Colon (tissue), 2 donors: ENCODE measurements at regions not wholly inside any gene's neighbourhood (a gene's known extent, or its start where the extent isn't known, plus 50 kb on each side); places are given as distances from the start of the nearest gene placed in this dataset.

ENCODE experiments used
- FAIRE-seq: peaks from 2 replicates; lab custom pipeline; 2012; peaks lifted over from hg19 to GRCh38; lab: Jason Lieb, UNC
- donor health status: control.
- donor health status: control.

DNA sequence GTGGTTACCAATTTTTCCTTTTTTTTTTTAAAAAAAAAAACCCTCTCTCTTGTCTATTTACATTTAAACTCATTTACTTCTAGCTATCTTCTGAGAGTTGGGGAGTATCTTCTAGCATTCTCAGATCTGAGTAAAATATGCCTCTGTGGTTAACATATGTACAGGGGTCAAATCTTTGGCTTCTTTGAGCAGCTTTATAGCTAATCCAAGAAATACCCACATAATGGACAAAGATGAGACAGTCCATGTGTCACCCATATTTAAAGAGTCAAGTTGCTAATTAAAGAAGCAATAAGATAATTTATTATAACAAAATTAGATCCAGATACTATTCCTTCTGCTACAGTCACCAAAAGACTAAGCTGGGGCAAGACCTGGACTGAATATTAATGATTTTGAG is 139.0 kb upstream of the HNRNPA3 start:
- FAIRE-seq: no peak

DNA sequence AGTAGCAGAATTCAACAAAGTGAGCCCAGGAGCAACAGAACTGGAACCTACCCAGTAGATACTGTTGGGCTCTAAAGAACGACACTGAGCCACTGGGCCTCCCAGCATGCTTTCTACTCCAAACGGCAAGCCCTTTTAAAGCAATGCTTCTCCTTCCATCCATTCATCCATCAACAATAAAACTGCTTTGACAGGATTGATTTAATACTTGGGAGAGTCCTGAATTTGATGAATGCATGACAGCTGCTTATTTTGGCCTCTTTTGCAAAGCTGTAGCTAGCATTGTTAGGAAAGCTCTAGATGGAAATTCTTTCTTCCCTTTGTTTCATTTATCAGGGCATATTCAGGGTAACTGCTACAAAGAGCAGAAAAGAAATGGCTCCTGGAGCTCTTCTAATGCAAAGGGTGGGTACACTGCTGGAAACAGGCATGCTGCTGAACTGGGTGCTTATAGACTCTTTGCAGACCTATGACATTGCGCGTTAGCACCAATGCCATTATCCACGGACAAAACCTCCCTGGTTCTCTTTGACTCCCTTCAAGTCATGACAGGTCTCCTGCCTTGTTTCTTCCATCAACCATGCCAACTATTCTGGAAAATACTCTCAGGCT is 138.4 kb upstream of the HNRNPA3 start:
- no peak for FAIRE-seq

DNA sequence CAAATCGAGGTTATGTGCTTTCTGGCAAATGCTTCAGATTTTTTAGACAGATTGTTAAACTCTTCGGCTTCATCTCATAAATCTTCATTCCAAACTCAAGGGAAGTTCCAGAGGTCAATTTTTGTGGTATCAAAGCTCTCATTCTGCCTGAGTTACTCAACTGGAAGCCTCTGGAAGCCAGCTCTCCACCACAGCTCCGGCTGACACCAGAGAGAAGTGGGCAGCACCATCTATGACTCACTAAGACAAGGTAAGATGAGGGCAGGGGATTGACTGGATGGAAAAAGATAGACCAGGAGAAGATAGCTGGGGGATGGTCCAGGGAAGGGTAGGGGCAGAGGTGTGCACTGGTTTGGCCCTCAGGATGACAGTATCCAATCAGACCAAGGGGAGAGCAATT is 137.3 kb upstream of the HNRNPA3 start:
- no peak for FAIRE-seq

DNA sequence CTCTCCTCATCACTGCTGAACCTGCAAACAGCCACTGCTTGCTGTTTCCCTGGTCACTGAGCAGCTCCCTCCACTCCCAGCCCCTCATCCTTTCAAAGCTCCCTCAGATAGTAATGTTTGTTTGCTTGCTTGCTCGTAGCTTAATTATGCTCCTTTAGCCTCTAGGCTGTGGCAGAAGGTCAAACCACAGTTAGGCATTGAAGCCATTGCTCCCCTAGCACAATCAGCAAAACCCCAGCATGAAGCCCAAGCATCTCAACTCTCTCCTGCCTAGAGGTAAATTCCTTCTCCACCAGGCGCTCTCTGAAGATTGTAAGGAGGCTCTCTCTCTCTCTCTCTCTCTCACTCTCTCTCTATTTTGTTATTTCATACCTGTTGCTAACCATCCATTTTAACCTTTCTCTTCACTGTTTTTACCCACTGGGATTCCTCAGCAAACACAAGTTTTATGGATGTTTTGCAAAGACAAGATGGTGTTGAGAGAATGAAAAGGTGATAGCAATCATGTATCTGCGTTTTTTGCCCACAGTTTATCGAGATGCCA is 135.9 kb upstream of the HNRNPA3 start:
- FAIRE-seq: no peak

DNA sequence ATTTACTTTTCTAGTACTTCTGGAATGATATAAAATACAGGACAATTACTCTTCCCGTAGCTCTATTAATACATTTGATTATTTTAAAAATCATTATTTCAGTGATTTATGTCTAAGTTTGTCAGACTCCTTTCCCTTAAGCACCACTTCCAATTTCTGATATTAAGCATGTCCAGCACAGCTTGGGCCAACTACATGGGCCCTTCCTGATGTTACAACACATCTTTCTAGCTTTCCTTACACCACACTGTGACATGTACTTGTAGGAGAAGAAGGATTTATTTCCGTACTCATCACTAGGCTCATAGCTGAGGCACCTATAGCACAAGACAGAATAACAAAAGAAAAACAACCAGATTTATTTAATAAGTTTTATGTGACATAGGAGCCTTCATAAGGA is 134.8 kb upstream of the HNRNPA3 start:
- no peak for FAIRE-seq

DNA sequence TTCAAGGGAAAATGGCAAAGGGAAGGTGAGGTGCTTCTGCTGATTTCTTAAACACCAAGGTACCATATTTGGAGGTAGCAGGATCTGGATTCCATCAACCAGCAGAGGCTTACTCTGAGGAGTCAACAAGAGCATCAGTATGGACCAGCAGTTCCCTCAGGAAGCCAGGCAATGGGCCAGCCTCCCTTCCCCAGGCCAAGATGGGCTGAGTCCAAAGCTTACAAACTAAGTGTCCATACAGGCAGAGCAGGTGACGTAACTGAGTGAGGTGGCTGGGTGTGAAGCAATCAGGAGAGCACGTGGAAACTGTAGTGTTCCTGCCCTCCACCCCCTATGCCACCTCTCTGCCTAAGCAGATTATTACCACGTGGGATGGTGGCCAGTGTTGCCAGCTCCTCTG is 134.2 kb upstream of the HNRNPA3 start:
- no peak for FAIRE-seq

DNA sequence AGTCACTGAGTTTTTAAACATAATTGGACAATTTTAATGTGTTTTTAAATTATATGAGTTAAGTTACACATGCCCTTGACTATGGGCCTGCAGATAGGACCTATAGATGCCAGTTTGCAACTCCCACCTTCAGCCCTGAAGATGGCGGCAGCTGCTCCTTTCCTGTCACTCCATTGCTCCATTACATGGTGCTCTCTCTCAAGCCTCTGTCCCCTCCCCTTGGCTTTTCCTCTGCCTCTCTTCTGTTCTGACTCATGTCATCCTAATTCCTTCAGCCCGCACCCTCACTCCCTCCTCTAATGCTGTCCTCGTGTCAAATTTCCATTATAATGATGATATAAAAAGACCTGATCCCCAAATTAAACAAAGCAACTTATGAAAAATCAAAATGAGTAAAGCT is 133.7 kb upstream of the HNRNPA3 start:
- FAIRE-seq: no peak

DNA sequence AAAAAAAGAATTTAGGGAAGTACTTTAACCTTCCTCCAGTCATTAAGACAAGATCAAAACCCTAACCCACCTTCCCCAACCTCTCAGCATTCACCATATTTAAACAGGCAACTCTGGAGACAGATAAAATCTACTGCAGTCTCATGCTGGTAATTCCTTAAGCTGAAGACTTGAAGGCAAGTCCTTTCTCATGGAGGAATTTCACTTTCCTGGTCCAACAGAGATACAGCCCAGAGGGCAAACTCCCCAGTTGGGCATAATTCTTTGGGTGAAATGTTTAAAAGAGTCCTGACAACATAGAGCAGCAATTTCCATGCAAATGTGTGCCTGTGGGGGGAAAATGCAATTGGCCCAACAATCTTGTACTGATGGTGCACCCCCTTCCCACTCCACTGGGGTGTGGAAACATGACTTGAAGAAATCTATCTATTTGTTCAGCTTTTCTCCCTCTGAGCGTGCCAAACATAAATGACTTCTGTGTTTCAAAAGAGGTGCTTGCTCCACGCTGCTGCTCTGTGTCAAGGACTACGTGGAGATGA is 131.8 kb upstream of the HNRNPA3 start:
- FAIRE-seq: no peak

DNA sequence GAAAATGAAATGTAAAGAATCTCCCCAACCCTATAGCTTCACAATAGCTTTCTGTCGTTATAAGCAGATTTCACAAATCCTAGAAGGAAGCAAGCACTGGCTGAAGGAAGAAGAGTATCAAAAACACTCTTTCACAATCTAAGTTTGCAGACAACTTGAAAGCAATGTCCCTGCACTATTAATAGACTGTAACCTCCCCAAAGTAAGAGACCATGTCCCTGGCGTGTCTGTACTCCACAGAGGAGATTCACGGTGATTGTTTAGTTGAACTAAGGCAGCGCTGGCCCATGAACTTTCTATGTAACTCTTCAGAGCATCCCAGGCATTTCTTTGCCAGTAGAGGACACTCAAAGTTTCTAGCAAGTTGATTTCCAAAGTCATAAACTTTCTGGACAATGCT is 128.0 kb upstream of the HNRNPA3 start:
- no peak for FAIRE-seq

DNA sequence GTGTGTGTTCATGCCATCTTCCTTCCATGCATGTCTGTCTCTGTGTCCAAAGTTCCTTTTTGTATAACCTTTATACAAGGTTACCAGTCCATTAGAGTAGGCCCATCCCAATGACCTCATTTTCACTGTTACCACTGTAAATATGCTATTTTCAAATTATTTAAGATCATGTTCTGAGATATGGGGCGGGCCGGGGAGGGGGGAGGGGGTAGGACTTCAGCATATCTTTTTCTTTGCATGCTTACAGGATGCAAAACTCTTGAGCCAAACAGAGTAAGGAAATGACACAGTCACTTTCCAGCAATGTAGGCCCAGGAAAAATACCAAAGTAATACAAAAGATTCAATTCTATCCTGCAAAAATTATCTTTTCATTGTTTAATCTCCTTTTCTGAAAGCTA is 124.1 kb upstream of the HNRNPA3 start:
- no peak for FAIRE-seq

DNA sequence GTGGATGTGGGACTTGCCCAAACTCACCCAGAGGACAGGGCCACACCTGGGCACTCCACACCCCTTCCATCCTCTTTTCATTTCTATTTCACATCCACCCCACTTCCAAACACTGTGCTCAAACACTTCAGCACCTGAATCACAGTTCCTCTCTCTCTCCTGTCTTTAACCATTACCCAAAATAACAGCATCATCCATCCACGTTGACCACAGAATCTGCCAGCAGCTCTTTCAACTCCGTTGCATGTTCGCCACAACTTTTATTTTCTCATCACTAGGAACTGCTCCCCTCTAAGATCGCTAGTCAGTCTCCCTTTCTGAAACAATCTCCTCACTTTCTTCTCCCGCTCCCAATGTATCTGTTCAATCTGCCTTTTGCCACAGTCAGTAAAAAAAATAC is 121.6 kb upstream of the HNRNPA3 start:
- FAIRE-seq: no peak

DNA sequence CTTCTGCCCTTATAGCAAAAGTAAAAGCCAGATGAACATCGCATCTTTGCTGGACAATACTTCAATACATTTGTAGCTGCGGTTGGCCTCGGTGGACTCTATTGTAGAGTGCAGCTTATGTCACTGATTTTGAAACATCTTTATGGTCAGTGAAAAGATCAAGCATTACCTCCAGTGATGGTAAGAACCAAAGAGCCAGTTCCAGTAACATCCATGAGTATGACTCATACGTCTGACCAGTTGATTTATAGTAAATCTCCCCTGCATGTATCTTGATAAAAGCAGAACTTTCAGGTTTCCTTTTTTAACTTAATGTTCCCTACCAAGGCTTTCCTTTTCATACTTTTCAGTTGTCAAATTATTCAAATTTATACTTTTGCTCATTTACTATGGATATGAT is 119.2 kb upstream of the HNRNPA3 start:
- FAIRE-seq: no peak

DNA sequence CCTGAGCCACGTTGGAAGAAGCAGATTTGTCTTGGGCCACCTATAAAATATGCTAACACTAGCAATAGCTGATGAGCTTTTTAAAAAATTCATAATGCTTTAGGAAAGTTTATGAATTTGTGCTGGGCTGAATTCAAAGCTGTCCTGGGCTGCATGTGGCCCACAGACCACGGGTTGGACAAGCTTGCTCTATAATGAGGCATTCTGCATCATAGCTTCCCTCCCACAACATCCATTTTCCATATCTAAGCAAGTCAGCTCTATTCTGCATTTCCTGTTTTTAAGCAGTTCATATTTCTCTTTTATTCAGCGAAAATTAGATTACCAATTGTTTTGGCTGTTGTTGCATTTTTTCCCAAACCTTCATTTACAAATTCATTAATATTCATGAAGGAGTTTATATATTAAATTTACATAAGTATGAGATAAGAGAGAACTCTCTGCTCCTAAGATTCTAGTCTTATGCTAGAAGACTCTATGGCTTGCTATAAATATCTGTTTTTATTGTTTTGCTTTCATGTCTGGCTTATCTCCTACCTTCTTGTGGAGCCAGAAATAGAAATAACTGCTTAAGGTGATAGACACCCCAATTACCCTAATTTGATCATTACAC is 114.5 kb upstream of the HNRNPA3 start:
- FAIRE-seq: no peak

DNA sequence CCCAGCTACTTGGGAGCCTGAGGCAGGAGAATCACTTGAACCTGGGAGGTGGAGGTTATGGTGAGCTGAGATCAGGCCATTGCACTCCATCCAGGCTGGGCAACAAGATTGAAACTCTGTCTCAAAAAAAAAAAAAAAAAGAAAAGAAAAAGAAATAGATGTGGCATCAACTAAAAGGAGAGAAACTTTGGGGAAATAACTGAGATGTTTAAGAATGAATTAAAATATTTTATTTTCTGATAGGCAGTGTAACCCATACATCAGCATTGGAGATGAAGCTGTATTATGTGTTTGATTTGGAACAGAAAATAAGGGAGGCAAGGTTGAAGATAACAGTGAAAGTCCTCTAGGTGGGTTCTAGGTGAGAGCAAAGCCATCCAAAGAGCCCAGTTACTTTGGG is 110.7 kb upstream of the HNRNPA3 start:
- no peak for FAIRE-seq

DNA sequence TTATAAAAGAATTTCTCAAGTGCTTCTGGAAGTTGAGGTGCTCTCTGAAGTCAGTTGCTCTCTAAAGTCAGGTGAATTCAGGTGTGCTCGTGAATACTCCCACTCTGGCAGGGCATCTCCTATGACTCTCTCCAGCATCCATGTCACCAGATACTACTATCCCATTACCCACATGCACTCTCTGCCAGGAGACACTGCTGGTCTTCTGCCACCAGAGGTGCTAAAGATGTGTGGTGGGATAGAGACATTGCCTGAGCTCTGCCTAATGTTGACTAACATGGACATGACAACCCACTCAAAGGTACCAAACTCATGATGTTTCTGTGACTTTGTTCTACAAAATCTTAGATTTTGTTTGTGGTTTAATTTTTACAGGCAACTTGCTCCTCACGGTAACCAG is 106.4 kb upstream of the HNRNPA3 start:
- FAIRE-seq: no peak

DNA sequence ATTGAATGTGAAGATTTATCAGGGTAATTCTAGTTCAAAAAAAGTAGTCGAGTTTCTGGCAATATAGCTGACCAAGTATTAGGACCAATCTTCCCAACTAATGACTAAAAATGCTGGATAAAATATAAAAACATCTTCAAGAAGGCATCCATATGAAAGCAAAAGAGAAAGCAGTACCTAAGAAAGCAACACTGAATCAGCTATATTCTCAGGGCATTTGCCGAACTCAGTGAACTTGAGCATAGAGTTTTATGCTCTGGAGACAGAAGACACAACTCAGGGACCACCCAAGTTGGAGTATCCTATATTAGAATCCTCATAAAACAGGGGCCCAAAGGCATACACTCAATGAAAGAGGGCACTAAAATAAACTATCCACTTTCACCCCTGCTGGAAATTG is 103.7 kb upstream of the HNRNPA3 start:
- no peak for FAIRE-seq

DNA sequence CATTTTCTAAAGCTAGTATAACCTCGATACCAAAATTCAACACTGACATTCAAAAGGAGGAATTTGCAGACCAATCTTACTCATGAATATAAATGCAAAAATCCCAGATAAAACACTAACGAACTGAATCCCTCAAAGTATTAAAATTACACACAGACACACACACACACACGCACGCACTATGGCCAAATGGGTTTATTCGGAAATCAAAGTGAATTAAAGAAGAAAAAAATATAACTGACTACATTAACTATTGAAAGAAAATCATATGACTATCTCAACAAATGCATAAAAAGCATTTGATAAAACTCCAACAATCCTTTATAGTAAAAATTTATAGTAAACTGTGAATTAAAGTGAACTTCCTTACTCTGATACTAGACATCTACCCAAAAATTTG is 97.9 kb upstream of the HNRNPA3 start:
- FAIRE-seq: no peak

DNA sequence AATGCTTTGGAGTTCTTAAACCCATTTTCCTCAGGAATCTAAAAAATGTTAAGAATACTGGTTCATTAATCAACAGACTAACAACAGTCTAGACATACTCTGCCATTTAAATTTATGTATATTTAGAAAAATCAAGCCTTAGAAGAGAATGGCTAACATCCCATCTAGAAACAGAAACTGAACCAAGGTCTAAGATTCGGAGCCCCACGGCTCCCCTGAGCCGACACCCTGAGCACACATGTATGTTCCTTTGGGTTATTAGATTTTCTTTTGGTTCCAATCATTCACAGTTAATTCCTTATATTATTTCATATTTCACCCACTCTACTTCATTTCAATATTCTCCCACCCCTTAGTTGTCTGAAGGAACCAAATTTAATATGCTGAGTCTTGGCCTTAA is 94.8 kb upstream of the HNRNPA3 start:
- no peak for FAIRE-seq

DNA sequence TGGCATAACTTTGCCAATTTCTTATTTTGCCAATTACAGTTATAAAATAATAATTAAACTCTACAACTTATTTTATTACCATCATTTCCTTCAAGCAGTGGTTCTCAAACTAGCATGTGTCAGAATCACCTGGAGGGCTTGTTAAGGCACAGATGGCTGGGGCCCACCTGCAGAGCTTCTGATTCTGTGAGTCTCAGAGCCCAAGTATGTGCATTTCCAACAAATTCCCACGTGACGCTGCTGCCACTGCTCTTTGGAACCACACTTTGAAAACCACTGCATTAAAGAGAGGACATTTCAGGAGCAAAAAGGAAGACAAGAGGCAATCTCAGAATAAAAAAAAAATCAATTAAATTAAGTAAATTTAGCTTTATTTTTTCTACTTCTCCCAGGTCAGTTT is 94.0 kb upstream of the HNRNPA3 start:
- FAIRE-seq: no peak

DNA sequence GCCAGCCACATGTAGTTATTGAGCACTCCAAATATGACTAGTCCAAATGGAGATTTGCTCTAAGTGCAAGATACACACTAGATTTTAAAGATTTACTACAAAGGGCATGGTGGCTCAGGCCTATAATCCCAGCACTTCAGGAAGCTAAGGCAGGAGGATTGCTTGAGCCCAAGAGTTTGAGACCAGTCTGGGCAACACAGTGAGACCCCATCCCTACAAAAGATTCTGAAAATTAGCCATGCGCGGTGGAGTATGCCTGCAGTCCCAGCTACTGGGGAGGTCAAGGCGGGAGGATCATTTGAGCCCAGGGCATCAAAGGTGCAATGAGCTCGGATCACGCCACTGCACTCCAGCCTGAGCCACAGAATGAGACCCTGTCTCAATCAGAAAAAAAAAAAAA is 93.5 kb upstream of the HNRNPA3 start:
- FAIRE-seq: no peak

DNA sequence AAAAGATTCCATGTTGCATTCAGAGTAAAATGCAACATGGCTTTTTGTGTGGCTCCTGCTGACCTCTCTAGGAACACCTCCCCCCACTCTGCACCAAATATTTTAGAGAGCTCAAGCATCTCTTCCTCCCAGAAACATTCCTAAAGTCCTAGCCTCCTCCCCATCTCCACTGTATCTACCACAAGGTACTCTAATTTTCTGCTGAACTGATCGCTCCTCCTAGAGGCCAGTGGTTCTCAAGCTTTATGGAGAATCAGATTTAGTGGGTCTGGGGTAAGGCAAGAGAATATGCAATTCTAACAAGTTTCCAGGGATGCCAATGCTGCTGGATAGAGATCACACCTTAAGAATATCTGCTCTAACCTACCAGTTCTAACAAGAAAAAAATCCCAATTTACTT is 89.5 kb upstream of the HNRNPA3 start:
- FAIRE-seq: no peak

DNA sequence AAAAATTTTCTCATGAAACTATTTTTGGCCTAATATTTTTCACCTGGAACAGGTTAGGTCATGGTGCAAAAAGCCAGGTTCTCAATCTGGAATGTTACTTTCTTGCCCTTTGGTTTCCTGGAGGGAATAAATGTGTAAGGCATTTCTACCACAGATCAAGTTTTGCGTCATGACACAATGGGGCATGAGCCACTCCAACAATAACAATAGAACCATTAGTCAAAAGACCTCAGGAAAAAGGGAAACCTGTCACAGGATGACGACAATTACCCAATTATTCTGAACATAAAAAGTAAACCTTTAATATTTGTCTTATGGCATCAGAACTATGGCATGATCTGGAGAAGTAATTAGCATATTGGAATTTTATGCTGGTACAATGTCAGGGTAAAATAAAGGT is 88.2 kb upstream of the HNRNPA3 start:
- no peak for FAIRE-seq

DNA sequence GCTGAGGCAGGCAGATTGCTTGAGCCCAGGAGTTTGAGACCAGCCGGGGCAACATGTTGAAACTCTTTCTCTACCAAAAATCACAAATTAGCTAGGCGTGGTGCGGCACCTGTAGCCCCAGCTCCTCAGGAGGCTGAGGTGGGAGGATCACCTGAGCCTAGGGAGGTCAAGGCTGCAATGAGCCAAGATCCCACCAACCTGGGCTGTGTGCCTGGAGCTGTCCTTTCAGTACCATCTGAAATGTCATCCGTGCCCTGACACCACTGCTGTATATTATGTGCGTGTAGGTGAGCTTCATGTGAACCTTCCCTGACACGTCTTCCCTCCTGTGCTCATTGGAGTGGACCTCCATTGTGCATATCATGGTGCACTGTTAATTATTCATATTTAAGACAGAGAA is 84.8 kb upstream of the HNRNPA3 start:
- FAIRE-seq: no peak

DNA sequence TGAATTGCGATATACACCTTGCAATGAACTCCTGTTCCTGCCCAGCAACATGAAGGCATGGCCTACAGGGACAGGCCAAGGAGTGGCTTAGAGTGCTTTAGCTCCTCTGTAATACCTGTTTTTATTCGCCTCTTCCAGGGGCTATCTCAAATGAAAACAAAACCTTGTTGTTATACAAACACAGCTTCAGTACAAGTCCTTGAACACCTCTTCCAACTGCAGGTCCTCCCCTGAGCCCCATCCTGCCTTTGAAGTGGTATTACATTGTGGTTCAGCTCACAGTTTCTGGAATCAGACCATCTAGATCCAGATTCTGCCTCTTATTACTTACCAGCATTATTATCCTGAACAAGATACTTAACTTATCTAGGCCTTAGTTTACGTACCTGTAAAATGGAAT is 83.0 kb upstream of the HNRNPA3 start:
- no peak for FAIRE-seq
